ENCODE measurements at regions not wholly inside any gene's neighbourhood (a gene's known extent, or its start where the extent isn't known, plus 50 kb on each side); places are given as distances from the start of the nearest gene placed in this dataset.

DNA sequence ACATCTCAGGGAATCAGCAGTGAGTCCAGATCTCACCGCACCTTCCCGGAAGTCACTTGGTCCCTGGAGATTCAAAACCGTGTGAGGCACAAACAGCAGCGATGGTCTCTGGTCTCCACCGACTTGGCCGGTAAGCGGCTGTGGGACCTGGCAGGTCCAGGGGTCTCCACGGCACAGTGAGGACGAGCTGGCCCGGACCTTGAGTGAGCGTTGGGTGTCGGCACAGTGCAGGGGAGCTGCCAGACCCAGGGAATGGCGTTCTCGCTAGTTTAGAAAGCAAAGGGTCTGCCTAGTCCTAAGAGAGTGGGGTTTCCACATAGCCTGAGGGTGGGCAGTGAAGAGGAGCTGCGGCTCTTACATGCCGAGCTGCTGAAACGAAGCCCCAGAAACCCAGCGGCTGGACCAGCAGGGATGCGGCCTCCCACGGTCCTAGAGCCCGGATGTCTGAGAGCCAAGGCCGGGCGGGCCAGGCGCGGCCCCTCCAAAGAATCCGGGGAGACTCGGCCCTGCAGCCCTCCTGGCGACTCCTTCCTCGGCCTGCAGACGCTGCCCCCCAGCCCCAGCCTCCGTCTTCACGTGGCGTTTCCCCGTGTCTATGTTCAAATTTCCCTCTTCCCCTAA lies 185.0 kb downstream of the ERMARD start:
- DNase-seq (ENCODE audit: low read depth in 2 of 2, low spot score in 1 of 2) = no peak

DNA sequence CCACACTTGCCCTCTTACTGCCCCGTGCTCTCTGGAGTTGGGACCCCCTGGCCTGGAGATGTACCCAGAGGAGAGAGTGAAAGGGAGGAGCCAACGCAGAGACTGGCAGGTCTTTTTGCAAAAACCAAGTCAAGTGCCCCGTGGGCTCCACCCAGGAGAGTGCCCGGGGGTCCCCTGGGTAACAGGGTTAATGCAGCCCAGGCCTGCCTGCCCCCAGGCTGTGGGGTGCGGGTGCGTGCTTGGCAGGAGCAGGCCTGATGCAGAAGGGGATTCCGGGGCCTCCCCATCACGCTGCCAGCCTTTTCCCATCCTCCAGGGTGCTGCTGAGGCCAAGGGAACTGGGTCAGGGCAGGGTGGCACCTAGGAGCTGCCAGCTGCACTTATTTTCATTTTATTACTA lies 184.4 kb downstream of the ERMARD start:
- no peak for DNase-seq (ENCODE audit: low read depth in 2 of 2, low spot score in 1 of 2)

DNA sequence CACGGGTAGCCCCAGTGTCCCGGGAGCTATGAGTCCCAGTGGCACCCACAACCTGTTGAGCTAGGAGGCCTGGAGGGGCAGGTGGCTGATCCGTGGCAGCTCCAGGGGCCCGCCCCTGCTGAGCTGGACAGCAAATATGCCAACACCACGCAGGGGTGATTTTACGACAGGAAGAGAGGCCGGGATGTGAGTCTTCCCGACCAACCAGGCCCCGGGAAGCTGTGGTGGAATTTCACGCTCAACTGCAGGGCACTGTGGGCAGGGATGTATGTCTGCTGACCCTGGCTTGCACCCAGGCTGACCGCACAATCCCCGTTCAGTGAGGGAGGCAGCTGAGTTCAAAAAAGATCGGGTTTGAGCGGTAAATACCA lies 183.9 kb downstream of the ERMARD start:
- no peak for DNase-seq (ENCODE audit: low read depth in 2 of 2, low spot score in 1 of 2)

DNA sequence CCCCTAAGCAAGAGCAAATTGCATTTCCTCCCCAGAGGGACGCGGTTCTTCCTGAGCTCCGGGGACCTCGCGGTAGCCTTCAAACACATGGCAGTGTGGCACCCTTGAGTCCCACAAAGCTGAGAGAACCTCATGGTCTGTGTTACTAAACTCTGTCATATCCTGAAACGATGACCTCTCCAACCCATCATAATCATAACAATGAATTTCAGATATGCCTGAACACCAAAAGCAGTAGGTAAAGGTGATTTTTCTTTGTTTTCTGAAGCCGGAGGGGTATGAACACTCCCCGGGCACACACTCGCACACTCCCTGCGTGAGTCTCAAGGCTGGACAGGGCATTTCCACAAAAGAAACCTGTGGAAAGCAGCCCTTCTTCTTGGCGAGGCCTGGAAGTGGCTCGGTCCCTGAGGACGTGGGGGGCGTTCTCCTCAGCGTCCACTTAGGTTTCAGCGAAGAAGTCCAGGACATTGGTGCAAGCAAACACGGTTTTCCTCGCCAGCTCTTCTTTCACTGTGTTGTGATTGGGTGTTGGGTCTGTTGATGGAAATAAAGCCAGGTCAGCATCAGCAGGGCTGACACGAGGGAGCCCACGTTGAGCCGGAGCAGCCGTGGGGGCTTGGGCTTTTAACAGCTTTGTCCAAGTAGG lies 183.4 kb downstream of the ERMARD start:
- no peak for DNase-seq (ENCODE audit: low read depth in 2 of 2, low spot score in 1 of 2)

DNA sequence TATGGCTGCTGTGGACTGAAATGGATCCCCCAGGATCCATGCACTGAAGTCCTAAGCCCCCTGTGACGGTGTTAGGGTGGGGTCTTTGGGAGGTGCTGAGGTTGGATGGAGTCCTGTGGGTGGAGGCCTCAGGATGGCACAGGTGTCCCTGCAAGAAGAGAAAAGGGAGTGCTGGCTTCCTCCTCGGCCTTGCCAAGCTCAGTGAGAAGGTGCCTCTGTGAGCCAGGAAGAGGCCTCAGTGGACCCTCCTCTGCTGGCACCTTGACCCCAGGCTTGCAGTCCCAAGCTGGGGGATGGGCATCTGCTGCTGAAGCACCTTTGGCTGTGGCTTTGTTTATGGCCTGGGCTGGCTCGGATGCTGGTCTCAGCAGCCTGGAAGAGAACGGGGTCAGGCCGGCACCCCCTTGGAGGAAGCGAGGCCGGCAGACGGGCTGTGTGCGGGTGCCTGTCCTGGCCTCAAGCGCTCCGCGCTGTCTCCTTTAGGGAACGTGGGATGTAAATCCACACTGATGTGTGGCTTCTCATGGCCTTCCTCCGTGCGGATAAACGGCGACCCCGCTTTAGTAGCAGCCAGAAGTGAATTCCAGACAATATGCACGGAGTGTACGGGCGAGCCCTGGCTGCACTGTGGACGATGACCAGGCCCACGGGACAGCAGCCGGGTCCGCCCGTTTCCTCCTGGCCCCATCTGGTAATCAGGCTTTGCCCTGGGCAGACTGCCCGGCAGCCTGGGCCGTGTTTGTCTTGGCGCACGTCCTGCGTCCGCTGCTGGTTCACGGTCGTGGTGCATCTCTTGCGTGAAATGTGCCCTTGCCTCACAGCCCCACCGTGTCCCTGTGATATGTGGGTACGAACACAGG lies 182.6 kb downstream of the ERMARD start:
- no peak for DNase-seq (ENCODE audit: low read depth in 2 of 2, low spot score in 1 of 2)

DNA sequence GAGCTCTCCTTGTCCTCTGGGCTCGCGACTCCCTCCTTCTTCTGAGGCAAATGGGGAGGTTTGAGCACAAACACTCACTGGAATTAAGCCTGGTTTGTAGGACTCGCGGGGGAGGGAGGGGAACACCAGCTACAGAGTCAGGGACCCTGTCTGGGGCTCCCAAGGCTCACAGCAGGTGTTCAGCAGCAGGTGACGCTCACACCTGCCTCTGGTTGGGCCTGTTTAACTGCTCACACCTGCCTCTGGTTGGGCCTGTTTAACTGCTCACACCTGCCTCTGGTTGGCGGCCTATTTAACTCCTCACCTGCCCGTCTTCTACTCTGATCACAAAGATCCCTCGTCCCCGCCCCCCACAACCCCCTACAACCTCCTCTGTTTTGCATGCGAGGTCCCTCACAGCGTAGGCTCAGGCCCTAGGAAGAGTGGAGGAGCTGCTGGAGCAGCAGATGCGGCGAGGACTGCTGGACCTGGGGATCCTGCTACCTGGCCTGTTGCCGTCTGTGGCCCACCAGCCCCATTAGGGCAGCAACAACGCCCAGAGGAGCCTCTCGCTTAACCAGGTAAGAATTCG lies 181.9 kb downstream of the ERMARD start:
- DNase-seq (ENCODE audit: low read depth in 2 of 2, low spot score in 1 of 2) = no peak

DNA sequence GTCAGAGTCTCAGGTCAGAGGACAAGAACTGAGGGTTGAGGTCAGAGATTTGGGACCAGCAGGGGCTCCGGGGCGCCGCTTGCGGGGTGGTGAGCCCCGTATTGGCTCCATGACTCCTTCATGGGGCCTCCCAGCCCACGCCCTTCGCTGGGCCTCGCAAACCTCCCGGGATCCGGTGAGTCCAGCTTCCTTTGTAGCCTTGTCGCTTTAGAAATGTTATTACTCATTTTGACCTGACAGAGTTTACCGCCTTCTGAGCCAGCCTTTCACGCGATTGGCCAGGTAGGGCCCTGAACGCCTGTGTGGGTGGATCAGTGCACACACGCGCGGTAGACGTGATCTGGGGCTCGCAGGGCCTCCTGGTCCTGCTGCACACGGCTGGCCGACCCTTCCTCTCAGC lies 181.1 kb downstream of the ERMARD start:
- DNase-seq (ENCODE audit: low read depth in 2 of 2, low spot score in 1 of 2) = no peak

DNA sequence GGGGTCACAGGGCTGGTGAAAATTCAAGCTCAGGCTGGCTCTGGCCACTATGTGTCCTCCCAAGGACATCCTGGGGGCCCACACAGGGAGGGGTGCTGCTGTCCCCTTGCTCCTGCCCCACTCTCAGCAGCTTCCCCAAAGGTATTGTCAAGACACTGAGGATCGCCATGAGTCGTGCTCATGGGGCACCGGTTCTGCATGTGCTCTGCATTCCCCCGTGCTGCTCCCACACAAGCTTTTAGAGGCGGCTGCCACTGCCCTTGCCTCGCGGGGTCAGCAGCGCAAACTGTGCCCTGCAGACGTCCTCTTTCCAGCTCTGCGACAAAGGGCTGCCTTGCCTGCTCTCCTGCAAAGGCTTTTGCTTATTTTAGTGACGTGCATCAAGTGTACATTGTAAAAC lies 179.8 kb downstream of the ERMARD start:
- no peak for DNase-seq (ENCODE audit: low read depth in 2 of 2, low spot score in 1 of 2)

DNA sequence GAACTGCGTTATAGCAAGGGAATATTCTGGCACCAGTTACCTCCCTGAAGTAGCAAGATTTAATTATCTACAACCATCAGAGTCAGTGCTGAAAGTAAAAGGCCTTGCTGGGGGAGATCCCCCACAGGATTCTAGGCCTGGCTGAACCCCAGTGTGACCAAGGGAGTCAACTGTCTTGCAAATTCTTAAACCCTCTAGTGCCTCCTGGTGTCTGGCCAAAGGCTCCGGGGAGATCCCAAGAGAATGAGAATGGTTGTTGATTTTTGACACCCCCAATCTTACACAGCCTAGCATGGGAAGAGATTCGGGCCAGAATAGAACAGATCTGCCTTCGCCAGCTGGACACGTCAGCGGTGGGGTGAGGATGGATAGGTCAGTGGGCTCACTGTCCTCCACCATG lies 179.4 kb downstream of the ERMARD start:
- DNase-seq (ENCODE audit: low read depth in 2 of 2, low spot score in 1 of 2) = no peak

DNA sequence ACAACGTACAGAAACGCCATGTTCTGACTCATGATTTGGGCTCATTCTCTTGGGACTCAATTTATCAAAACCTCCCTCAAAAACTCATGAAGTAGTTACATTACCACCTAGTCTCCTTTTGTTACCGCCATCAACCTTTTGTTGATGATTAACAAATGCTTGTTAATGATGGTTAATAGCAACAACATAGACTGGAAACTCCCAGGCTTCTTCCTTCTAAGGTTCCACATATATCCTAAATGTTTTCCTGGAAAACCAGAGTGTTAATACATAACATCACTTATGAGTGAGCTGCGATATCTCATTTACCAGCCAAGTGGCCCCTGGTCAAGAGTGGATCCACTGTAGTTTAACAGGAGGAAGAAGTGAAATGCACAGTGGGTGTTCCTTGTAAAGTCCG lies 176.3 kb downstream of the ERMARD start:
- DNase-seq (ENCODE audit: low read depth in 2 of 2, low spot score in 1 of 2) = no peak

DNA sequence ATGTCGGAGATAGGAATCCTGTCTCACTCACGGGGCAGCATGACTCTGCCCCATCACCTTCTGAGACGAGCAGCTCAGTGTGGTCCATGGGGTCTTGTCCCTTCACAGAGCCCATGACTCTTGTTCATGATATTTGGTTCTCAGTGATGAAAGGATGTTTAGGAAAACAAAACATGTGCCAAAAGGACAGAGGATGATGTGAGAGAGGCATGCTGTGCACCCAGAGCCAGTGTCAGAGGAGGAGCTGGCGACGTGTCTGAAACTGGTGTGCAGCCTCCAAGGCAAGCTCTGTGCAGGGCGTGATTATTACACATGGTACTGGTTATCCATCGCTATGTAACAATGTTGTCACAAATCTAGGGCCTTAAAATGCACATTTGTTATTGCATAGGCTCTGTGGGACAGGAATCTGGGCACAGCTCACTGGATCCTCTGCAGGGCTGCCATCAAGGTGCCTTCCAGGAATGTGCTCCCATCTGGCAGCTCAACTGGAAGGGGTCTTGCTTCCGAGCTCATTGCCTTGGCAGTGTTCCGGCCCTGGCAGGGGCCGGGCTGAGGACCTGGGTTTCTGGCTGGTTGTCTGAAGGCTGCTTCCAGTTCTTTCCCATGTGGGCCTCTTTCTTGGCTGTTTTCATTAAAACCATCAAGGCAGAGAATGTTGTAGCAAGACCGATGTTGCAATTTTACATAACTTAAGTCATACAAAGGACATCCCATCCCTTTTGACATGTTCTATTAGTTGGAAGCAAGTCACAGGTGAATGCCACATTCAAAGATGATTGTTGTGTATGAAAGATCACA lies 175.4 kb downstream of the ERMARD start:
- DNase-seq (ENCODE audit: low read depth in 2 of 2, low spot score in 1 of 2) = no peak

DNA sequence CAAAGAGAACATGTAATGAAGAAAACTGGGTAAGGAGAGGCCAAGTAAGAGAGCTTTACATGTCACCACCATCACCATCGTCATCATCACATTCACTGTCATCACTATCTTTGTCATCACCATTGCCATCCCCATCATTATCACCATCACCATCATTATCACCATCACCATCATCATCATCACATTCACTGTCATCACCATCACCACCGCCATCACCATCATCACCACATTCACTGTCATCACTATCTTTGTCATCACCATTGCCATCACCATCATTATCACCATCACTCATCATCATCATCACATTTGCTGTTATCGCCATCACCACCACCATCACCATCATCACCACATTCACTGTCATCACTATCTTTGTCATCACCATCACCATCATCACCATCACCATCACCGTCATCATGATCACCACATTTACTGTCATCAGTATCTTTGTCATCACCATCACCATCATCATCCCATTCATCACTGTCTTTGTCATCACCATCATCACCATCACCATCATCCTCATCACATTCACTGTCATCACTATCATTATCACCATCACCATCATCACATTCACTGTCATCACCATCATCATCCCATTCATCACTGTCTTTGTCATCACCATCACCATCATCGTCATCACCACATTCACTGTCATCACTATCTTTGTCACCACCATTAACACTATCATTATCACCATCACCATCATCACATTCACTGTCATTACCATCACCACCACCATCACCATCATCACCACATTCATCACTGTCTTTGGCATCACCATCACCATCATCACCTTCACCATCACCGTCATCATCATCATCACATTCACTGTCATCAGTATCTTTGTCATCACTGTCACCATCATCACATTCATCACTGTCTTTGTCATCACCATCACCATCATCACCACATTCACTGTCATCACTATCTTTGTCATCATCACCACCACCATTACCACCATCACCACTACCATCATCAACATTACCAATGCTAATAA lies 172.3 kb downstream of the ERMARD start:
- DNase-seq (ENCODE audit: low read depth in 2 of 2, low spot score in 1 of 2) = no peak

DNA sequence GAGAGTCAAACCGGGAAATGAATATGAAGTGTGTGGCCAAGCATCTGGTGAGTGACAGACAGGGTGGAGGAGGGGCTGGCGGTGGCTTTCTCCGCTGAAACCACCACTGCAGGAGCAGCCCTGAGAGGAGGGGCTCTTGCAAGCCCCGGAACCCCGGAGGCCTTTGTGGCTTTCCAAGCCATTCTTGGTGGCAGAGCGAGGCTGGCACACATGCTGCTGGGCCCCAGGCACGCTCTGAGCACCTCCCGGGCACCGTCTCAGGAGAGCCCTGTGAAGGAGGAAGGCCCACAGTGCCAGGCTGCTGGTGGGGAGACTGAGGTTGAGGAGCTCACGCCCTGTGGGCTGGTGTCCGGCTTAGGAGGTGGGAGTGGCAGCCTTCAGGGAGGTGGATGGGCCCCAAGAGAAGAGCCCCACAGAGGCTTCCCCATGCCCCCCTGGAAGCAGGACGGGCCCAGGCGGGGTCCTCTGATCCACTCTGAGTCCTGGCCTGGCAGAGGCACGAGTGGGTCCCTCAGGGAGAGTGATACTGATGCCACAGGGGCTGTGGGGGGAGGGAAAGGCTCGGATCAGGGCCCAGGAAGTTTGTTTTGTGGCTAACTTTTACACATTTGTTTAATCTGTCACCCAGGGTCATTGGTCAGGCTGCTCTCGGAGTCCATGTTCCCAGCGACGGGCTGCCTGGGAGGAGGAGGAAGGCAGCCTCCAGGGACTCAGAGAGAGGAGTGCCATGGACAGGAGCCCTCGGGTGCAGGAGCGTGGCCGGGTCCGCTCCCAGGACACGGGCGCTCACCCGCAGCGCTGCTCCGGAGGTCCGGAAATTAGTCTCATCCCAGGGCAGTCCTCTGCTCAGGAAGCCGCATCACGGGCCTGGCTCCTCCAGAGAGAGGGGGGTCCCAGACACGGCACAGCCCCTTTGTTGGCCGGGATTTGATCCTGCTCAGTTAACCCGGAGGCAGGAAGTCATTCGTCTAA lies 170.7 kb downstream of the ERMARD start:
- DNase-seq (ENCODE audit: low read depth in 2 of 2, low spot score in 1 of 2) = no peak

DNA sequence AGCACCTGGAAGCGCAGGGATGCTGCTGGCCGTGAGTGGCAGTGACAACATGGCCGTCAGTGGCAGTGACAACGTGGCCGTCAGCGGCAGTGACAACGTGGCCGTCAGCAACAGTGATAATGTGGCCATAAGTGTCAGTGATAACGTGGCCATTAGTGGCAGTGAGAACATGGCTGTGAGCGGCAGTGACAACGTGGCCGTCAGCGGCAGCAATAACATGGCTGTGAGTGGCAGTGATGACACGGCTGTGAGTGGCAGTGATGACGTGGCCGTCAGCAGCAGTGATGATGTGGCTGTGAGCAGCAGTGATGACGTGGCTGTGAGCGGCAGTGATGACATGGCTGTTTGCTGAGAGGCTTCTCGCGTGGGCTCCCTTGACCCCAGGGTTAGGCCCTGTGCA lies 169.8 kb downstream of the ERMARD start:
- DNase-seq (ENCODE audit: low read depth in 2 of 2, low spot score in 1 of 2) = no peak

DNA sequence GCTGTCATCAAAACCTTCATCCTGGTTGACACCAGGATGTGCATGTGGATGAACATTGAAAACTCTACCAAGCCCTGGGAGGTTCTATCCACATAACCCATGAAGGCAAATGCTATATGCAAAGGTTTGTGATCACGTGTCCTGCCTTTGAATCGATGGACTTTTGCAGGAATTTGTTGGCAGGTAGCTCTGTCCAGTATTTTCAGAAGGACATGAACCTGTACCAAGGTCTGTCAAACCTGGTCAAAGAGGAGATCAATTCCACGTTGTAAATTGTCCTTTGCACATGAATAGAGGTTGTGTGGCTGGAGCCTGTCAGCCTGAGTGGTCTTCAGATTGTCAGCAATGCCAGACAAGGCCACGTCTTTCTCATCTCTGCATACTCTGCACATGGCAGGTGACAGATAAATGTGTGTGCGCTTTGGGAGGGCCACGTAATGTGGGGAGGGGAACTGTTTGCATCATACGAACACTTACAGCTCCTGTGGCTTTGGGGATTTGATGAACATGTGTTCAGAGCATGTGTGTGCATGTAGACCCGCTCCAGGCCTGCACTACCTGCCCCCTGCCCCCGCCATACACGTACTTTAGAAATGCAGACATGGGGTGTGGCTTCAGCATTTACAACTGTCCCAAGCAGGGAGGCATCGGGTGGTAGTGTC lies 169.1 kb downstream of the ERMARD start:
- no peak for DNase-seq (ENCODE audit: low read depth in 2 of 2, low spot score in 1 of 2)

DNA sequence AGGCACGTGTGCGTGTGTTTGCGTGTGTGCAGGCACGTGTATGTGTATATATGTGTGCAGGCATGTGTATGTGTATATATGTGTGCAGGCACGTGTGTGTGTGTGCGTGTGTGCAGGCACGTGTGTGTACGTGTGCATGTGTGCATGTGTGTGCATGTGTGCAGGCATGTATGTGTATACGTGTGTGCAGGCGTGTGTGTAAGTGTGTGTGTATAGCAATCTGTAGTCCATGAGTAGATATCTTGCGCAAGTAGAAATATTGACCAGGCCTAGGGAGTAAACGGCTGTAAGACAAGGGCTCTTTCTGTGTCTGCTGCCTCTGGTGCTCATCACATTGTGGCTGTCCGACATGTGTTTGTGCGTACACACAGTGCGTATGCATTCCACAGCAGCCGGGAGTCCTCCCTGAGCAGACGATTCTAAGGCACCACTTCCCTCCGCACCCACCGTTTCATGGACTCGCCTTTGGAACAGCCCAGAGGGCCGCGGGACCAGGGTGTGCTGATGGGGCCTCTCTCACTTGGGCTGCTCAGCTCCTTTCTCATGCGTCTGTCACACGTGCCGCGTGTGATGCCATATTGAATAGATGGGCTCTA lies 167.6 kb downstream of the ERMARD start:
- no peak for DNase-seq (ENCODE audit: low read depth in 2 of 2, low spot score in 1 of 2)

DNA sequence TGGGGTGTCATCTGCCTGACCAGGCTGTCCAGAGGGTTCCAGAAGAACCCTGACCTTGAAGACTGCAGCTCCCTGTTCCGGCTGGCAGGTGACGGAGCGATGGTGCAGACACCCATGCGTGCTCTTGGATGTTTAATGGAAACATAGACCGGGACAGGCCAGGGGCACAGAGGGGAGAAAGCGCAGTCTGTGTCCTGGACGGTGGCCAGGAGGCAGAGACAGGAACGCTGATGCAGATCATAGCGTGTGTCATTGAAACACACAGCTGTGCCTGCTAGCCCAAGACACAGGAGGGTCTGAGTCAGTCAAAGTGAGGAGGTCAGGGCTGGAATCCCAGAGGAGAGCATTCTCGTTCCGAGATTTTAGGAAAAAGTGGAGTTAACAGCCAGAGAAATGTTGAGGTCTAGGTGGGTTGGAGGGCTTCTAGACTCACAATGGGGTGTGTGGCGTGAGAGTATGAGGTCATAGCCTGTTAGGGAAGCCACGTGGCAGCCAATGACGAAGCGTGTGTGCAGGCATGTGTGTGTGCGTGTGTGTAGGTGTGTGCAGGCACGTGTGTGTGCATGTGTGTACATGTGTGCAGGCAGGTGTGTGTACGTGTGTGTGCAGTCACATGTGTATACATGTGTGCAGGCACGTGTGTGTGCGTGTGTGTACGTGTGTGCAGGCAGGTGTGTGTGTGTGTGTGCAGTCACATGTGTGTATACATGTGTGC lies 167.0 kb downstream of the ERMARD start:
- DNase-seq (ENCODE audit: low read depth in 2 of 2, low spot score in 1 of 2) = no peak

Measured in stimulated activated CD8-positive, alpha-beta memory T cell treated with anti-CD3 and anti-CD28 coated beads, Interleukin-4, amount 100 ng/mL, for 1 hour (primary cell).